IMR-90 (cell line): ENCODE measurements at regions not wholly inside any gene's neighbourhood (a gene's known extent, or its start where the extent isn't known, plus 50 kb on each side); places are given as distances from the start of the nearest gene placed in this dataset.

Experiments used
- ATAC-seq: fragments of 200-7000 bp; cut with Tn5 transposase; 2 replicates; pipeline ENCODE4 v1.9.1; 2020; ENCODE audit warnings: low read depth, mild to moderate bottlenecking, moderate library complexity
- BruUV-seq: library from RNA; stranded (reverse); fragments of 400-500 nt; replicated peaks from 2 replicates; lab custom pipeline; 2021; lab: Mats Ljungman, UMichigan
- CTCF ChIA-PET: fragments of 300-600 bp; formaldehyde crosslinking; extraction: SDS; loops from one replicate; lab custom pipeline; 2021; ENCODE audit warnings: antibody characterized with exemption; lab: Yijun Ruan, JAX
- POLR2A ChIA-PET: fragments of 300-600 bp; sonication (Branson Sonifier 250); formaldehyde crosslinking; loops from one replicate; lab custom pipeline; 2022; ENCODE audit warnings: antibody characterized with exemption; ENCODE audit not compliant: unreplicated experiment; lab: Charles Lee
- DNase-seq: peaks from one replicate; pipeline ENCODE4 v3.0.0; 2013
- H2AFZ ChIP-seq: replicated peaks from 2 replicates; pipeline ENCODE3; 2013; ENCODE audit warnings: low read length, mild to moderate bottlenecking; ENCODE audit not compliant: poor library complexity
- H2AK5ac ChIP-seq: 2 replicates; pipeline ENCODE4 v1.6.1; 2013; ENCODE audit warnings: low read depth, low read length, inconsistent platforms
- H2AK9ac ChIP-seq: replicated peaks from 2 replicates; pipeline ENCODE3; 2013; ENCODE audit warnings: mild to moderate bottlenecking, low read depth, low read length, moderate library complexity; ENCODE audit not compliant: poor library complexity
- H2BK120ac ChIP-seq: 2 replicates; pipeline ENCODE4 v1.6.1; 2013; ENCODE audit warnings: low read depth, low read length, inconsistent platforms
- H2BK15ac ChIP-seq: 3 replicates; pipeline ENCODE4 v1.6.1; 2013; ENCODE audit warnings: low read depth, low read length, inconsistent platforms
- H2BK20ac ChIP-seq: 2 replicates; pipeline ENCODE4 v1.6.1; 2013; ENCODE audit warnings: low read depth, mild to moderate bottlenecking, inconsistent platforms, low read length, moderate library complexity
- H2BK5ac ChIP-seq: 2 replicates; pipeline ENCODE4 v1.6.1; 2013; ENCODE audit warnings: mild to moderate bottlenecking, low read depth, low read length, inconsistent platforms; ENCODE audit not compliant: poor library complexity, severe bottlenecking
- H3K14ac ChIP-seq: replicated peaks from 2 replicates; pipeline ENCODE4 v1.6.1; 2013; ENCODE audit warnings: low read depth, low read length, inconsistent platforms
- H3K18ac ChIP-seq: 2 replicates; pipeline ENCODE4 v1.6.1; 2013; ENCODE audit warnings: low read depth, low read length, control low read depth
- H3K23ac ChIP-seq: 2 replicates; pipeline ENCODE4 v1.6.1; 2013; ENCODE audit warnings: low read depth, low read length, inconsistent platforms
- H3K27ac ChIP-seq: 2 replicates; pipeline ENCODE4 v1.5.1; 2013; ENCODE audit warnings: mild to moderate bottlenecking, control low read depth, low read length; ENCODE audit not compliant: insufficient read depth
- H3K27me3 ChIP-seq: 2 replicates; pipeline ENCODE4 v1.6.1; 2013; ENCODE audit warnings: low read length; ENCODE audit not compliant: control insufficient read depth, insufficient read depth
- H3K36me3 ChIP-seq: 2 replicates; pipeline ENCODE4 v1.6.1; 2013; ENCODE audit warnings: low read length, mixed read lengths; ENCODE audit not compliant: control insufficient read depth, insufficient read depth
- H3K4ac ChIP-seq: 2 replicates; pipeline ENCODE4 v1.6.1; 2013; ENCODE audit warnings: low read depth, low read length, inconsistent platforms
- H3K4me1 ChIP-seq: 2 replicates; pipeline ENCODE4 v1.6.1; 2013; ENCODE audit warnings: low read length, mixed read lengths; ENCODE audit not compliant: control insufficient read depth, insufficient read depth
- H3K4me2 ChIP-seq: 2 replicates; pipeline ENCODE4 v1.6.1; 2013; ENCODE audit warnings: low read depth, mild to moderate bottlenecking, control low read depth, low read length, moderate library complexity
- H3K4me3 ChIP-seq: 2 replicates; pipeline ENCODE4 v1.5.1; 2013; ENCODE audit warnings: low read depth, mild to moderate bottlenecking, control low read depth, low read length, moderate library complexity; ENCODE audit not compliant: insufficient read depth
- H3K56ac ChIP-seq: 2 replicates; pipeline ENCODE4 v1.6.1; 2013; ENCODE audit warnings: low read length, inconsistent platforms; ENCODE audit not compliant: insufficient read depth; ENCODE audit errors: extremely low read depth
- H3K79me1 ChIP-seq, 2 experiments: 2 replicates each; pipeline ENCODE4 v1.6.1; 2013; ENCODE audit warnings: low read length in 2 of 2, inconsistent platforms in 1 of 2, low read depth in 1 of 2
- H3K9ac ChIP-seq: 2 replicates; pipeline ENCODE4 v1.6.1; 2013; ENCODE audit warnings: low read depth, low read length, control low read depth
- H3K9me1 ChIP-seq: 2 replicates; pipeline ENCODE4 v1.6.1; 2013; ENCODE audit warnings: low read length, inconsistent platforms; ENCODE audit not compliant: insufficient read depth
- H3K9me3 ChIP-seq: 2 replicates; pipeline ENCODE4 v1.6.1; 2013; ENCODE audit warnings: low read length; ENCODE audit not compliant: control insufficient read depth, insufficient read depth
- H4K20me1 ChIP-seq: 2 replicates; pipeline ENCODE4 v1.6.1; 2013; ENCODE audit warnings: low read length, inconsistent platforms; ENCODE audit not compliant: insufficient read depth
- H4K5ac ChIP-seq: 2 replicates; pipeline ENCODE4 v1.6.1; 2013; ENCODE audit warnings: mild to moderate bottlenecking, low read depth, low read length, control low read depth
- H4K8ac ChIP-seq, 2 experiments: 2 replicates each; pipeline ENCODE4 v1.6.1; 2013; ENCODE audit warnings: low read depth in 2 of 2, low read length in 2 of 2, control low read depth in 1 of 2, inconsistent platforms in 1 of 2
- H4K91ac ChIP-seq: 2 replicates; pipeline ENCODE4 v1.6.1; 2013; ENCODE audit warnings: low read depth, low read length, inconsistent platforms; ENCODE audit not compliant: insufficient read depth
- BHLHE40 ChIP-seq: fragments of 150-350 bp; IDR thresholded peaks from 2 replicates; pipeline ENCODE4 v1.6.1; 2016; ENCODE audit warnings: mild to moderate bottlenecking, low read depth, low read length
- CEBPB ChIP-seq: IDR thresholded peaks from 2 replicates; pipeline ENCODE4 v1.6.1; 2012; ENCODE audit warnings: low read depth, low read length, improper control_type of control experiment
- CHD1 ChIP-seq: IDR thresholded peaks from 2 replicates; pipeline ENCODE4 v1.6.1; 2012; ENCODE audit warnings: low read depth, low read length, improper control_type of control experiment
- ELK1 ChIP-seq: fragments of 150-350 bp; IDR thresholded peaks from 2 replicates; pipeline ENCODE4 v1.6.1; 2016; ENCODE audit warnings: low read depth, mild to moderate bottlenecking, low read length, moderate library complexity, borderline replicate concordance
- FOS ChIP-seq: fragments of 150-350 bp; IDR thresholded peaks from 2 replicates; pipeline ENCODE4 v1.6.1; 2016; ENCODE audit warnings: low read depth, low read length
- MAFK ChIP-seq: IDR thresholded peaks from 2 replicates; pipeline ENCODE4 v1.6.1; 2012; ENCODE audit warnings: low read depth, low read length, improper control_type of control experiment
- MAZ ChIP-seq: IDR thresholded peaks from 2 replicates; pipeline ENCODE4 v1.6.1; 2012; ENCODE audit warnings: low read depth, mild to moderate bottlenecking, low read length, improper control_type of control experiment, moderate library complexity, borderline replicate concordance
- MXI1 ChIP-seq: IDR thresholded peaks from 2 replicates; pipeline ENCODE4 v1.6.1; 2012; ENCODE audit warnings: low read depth, mild to moderate bottlenecking, low read length, moderate library complexity, borderline replicate concordance
- NFE2L2 ChIP-seq: fragments of 150-350 bp; IDR thresholded peaks from 2 replicates; pipeline ENCODE4 v1.6.1; 2016; ENCODE audit warnings: low read depth, mild to moderate bottlenecking, low read length
- POLR2A ChIP-seq: IDR thresholded peaks from 2 replicates; pipeline ENCODE4 v1.6.1; 2012; ENCODE audit warnings: mild to moderate bottlenecking, low read depth, low read length
- RAD21 ChIP-seq: IDR thresholded peaks from 2 replicates; pipeline ENCODE4 v1.6.1; 2012; ENCODE audit warnings: low read length, improper control_type of control experiment
- RCOR1 ChIP-seq: IDR thresholded peaks from 2 replicates; pipeline ENCODE4 v1.6.1; 2012; ENCODE audit warnings: mild to moderate bottlenecking, low read length, improper control_type of control experiment; ENCODE audit not compliant: insufficient replicate concordance
- RFX5 ChIP-seq: IDR thresholded peaks from 2 replicates; pipeline ENCODE4 v1.8.0; 2012; ENCODE audit warnings: low read depth, mild to moderate bottlenecking, low read length, moderate library complexity
- SMC3 ChIP-seq: fragments of 150-350 bp; IDR thresholded peaks from 2 replicates; pipeline ENCODE4 v1.6.1; 2016; ENCODE audit warnings: low read depth, mild to moderate bottlenecking, antibody characterized with exemption, low read length, moderate library complexity
- USF2 ChIP-seq: fragments of 150-350 bp; IDR thresholded peaks from 2 replicates; pipeline ENCODE4 v1.6.1; 2017; ENCODE audit warnings: mild to moderate bottlenecking, antibody characterized with exemption, low read length, low read depth
- WGBS, 2 experiments: methylation state at CpG; one replicate each; pipeline versions ENCODE4 v1.1.5 to v1.1.7; 2013; ENCODE audit warnings: missing lambda C conversion rate in 2 of 2; ENCODE audit not compliant: insufficient read length in 1 of 2; ENCODE audit errors: extremely low coverage in 2 of 2; 5-methylcytosine and 5-hydroxymethylcytosine counted together
- dilution Hi-C: fragments of 300-500 bp; cut with HindIII; formaldehyde crosslinking; loops from one replicate; pipeline ENCODE4 v1.14.3; 2018; ENCODE audit warnings: low sequenced_read_pairs; ENCODE audit not compliant: unreplicated experiment
- in situ Hi-C: fragments of 300-500 bp; cut with MboI; formaldehyde crosslinking; loops from 3 replicates; pipeline ENCODE4 v1.14.3; 2019; ENCODE audit warnings: low sequenced_read_pairs, inconsistent platforms, mixed read lengths
- intact Hi-C: fragments of 100-400 bp; cut with micrococcal nuclease; formaldehyde crosslinking; loops from 2 replicates; pipeline ENCODE4 v1.10.0; 2022
- TF ChIP-seq, protein P1 (sequence below): conservative IDR thresholded peaks from 2 replicates; pipeline ENCODE4 v1.5.1; 2012; ENCODE audit warnings: mild to moderate bottlenecking, low read depth, low read length, improper control_type of control experiment

GRCh38 chr14:85252011-85252410, 277.9 kb upstream of the FLRT2 start:
- H3K27ac ChIP-seq = no peak overlapping the region
- intact Hi-C loops (no loop called here), dilution Hi-C loops (no loop called here), in situ Hi-C loops (no loop called here)
- no peak overlapping the region for H3K4me3 ChIP-seq
- H3K36me3 ChIP-seq = no peaks in the 10 kb centered on the region
- no peak overlapping the region for H2AK9ac ChIP-seq
- H3K9ac ChIP-seq = no peak overlapping the region
- H2BK15ac ChIP-seq = no peak overlapping the region
- no peak overlapping the region for H3K4ac ChIP-seq
- no peak overlapping the region for H4K8ac ChIP-seq
- H3K4me2 ChIP-seq = no peak overlapping the region
- no peak overlapping the region for H4K91ac ChIP-seq
- no peak overlapping the region for H2AK5ac ChIP-seq
- H3K9me3 ChIP-seq = no peaks in the 10 kb centered on the region
- H3K18ac ChIP-seq = no peak overlapping the region
- H3K14ac ChIP-seq = no peak overlapping the region; the same call in 1 of the 2 replicates
- no CpG with 5 or more reads among the region's 1 CpG for WGBS, 2 experiments
- no peak overlapping the region for H3K23ac ChIP-seq
- TF ChIP-seq ELK1 = no peak
- TF ChIP-seq, protein P1, sequence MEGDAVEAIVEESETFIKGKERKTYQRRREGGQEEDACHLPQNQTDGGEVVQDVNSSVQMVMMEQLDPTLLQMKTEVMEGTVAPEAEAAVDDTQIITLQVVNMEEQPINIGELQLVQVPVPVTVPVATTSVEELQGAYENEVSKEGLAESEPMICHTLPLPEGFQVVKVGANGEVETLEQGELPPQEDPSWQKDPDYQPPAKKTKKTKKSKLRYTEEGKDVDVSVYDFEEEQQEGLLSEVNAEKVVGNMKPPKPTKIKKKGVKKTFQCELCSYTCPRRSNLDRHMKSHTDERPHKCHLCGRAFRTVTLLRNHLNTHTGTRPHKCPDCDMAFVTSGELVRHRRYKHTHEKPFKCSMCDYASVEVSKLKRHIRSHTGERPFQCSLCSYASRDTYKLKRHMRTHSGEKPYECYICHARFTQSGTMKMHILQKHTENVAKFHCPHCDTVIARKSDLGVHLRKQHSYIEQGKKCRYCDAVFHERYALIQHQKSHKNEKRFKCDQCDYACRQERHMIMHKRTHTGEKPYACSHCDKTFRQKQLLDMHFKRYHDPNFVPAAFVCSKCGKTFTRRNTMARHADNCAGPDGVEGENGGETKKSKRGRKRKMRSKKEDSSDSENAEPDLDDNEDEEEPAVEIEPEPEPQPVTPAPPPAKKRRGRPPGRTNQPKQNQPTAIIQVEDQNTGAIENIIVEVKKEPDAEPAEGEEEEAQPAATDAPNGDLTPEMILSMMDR = no peak
- TF ChIP-seq MAFK = no peak
- no peak for TF ChIP-seq USF2
- TF ChIP-seq MAZ = no peak
- TF ChIP-seq POLR2A = no peak
- no peak for TF ChIP-seq SMC3
- no peak for TF ChIP-seq FOS
- no peak for TF ChIP-seq RAD21
- TF ChIP-seq CHD1 = no peak
- no peak for TF ChIP-seq CEBPB
- no peak for TF ChIP-seq NFE2L2
- TF ChIP-seq RFX5 = no peak
- no peak for TF ChIP-seq RCOR1
- no peak for TF ChIP-seq BHLHE40
- no peak for TF ChIP-seq MXI1
- no peak overlapping the region for H2BK5ac ChIP-seq
- H2BK120ac ChIP-seq = no peak overlapping the region
- H4K20me1 ChIP-seq = no peaks in the 10 kb centered on the region
- no peaks in the 10 kb centered on the region for H3K27me3 ChIP-seq
- H3K56ac ChIP-seq = no peak overlapping the region
- ChIA-PET CTCF (no interaction called here), POLR2A (no interaction called here)
- no TSS peak for BruUV-seq
- ATAC-seq (peak; percentile 49), DNase-seq (peak; percentile 65)
- no peaks in the 10 kb centered on the region for H3K9me1 ChIP-seq
- no peak overlapping the region for H4K5ac ChIP-seq
- H3K4me1 ChIP-seq = peaks cover 2% of the 10 kb centered on the region; the same call in 1 of the 2 replicates
- H2BK20ac ChIP-seq = no peak overlapping the region
- H3K79me1 ChIP-seq = no peaks in the 10 kb centered on the region
- H2AFZ ChIP-seq = no peak overlapping the region
